ENCODE measurements at regions not wholly inside any gene's neighbourhood (a gene's known extent, or its start where the extent isn't known, plus 50 kb on each side); places are given as distances from the start of the nearest gene placed in this dataset.
"Not testable (repeated sequence)": the region's sequence is repeated elsewhere in the genome, so short reads cannot be mapped to it uniquely, and the experiment has no call there.

DNA sequence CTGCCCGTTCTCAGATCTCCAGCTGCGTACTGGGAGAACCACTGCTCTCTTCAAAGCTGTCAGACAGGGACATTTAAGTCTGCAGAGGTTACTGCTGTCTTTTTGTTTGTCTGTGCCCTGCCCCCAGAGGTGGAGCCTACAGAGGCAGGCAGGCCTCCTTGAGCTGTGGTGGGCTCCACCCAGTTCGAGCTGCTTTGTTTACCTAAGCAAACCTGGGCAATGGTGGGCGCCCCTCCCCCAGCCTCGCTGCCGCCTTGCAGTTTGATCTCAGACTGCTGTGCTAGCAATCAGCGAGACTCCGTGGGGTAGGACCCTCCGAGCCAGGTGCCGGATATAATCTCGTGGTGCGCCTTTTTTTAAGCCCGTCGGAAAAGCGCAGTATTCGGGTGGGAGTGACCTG, 66.2 kb upstream of the GPR141 start:
- not testable (repeated sequence) for DNase-seq (ENCODE audit: low spot score)

GRCh38 chr7:37633048-37633447, 50.5 kb upstream of the GPR141 start:
- no peak for DNase-seq (ENCODE audit: low spot score)
